K562 (cell line): ENCODE measurements at regions not wholly inside any gene's neighbourhood (a gene's known extent, or its start where the extent isn't known, plus 50 kb on each side); places are given as distances from the start of the nearest gene placed in this dataset.

Experiments
- ATAC-seq: fragments of 200-7000 bp; cut with Tn5 transposase; 3 replicates; pipeline ENCODE4 v1.9.1; 2020; ENCODE audit warnings: moderate library complexity
- BruUV-seq: library from RNA; stranded (reverse); fragments of 400-500 nt; replicated peaks from 2 replicates; lab custom pipeline; 2021; lab: Mats Ljungman, UMichigan
- CTCF ChIA-PET: fragments of 300-600 bp; formaldehyde crosslinking; extraction: SDS; loops from one replicate; lab custom pipeline; 2021; ENCODE audit warnings: low intra/inter-chr PET ratio; lab: Yijun Ruan, JAX
- POLR2A ChIA-PET: fragments of 300-600, 350-650 bp; sonication (Branson Sonifier 250); formaldehyde crosslinking; extraction: SDS; loops from one replicate; lab custom pipeline; 2021; ENCODE audit warnings: antibody characterized with exemption, inconsistent platforms; lab: Yijun Ruan, JAX
- DNase-seq, 4 experiments: peaks; one replicate each; pipeline versions ENCODE4 v3.0.0 to v3.0.0-alpha.2; 2011 to 2018; ENCODE audit warnings: low spot score in 3 of 4, mixed read lengths in 3 of 4; ENCODE audit errors: extremely low read depth in 1 of 4
- FAIRE-seq: peaks from 2 replicates; lab custom pipeline; 2011; peaks lifted over from hg19 to GRCh38; lab: Jason Lieb, UNC
- H2AFZ ChIP-seq: 2 replicates; pipeline ENCODE4 v1.6.0; 2011; ENCODE audit warnings: low read depth, low read length, control low read depth, inconsistent platforms
- H3K27ac ChIP-seq: fragments of 200-600 bp; 3 replicates; pipeline ENCODE4 v1.8.0; 2011; ENCODE audit warnings: low read depth, mild to moderate bottlenecking, control low read depth, inconsistent platforms, low read length, moderate library complexity, mixed read lengths; ENCODE audit errors: extremely low read depth
- H3K27me3 ChIP-seq, 2 experiments: fragments of 300-600 bp in 1 of 2; 2 replicates in 1 of 2; 3 replicates in 1 of 2; pipeline versions ENCODE4 v1.6.0 to v1.8.0; 2011; ENCODE audit warnings: inconsistent platforms in 2 of 2, low read length in 2 of 2, mild to moderate bottlenecking in 1 of 2, mixed read lengths in 1 of 2, moderate library complexity in 1 of 2; ENCODE audit not compliant: control insufficient read depth in 2 of 2, insufficient read depth in 2 of 2
- H3K36me3 ChIP-seq: fragments of 300-600 bp; 3 replicates; pipeline ENCODE4 v1.8.0; 2011; ENCODE audit warnings: mild to moderate bottlenecking, low read length, inconsistent platforms; ENCODE audit not compliant: control insufficient read depth, insufficient read depth
- H3K4me1 ChIP-seq, 2 experiments: fragments of 200-600 bp in 1 of 2; replicated peaks in 1 of 2; 2 replicates in 1 of 2; 3 replicates in 1 of 2; pipeline versions ENCODE4 v1.5.1 to v1.8.0; 2011; ENCODE audit warnings: inconsistent platforms in 2 of 2, low read length in 2 of 2, mild to moderate bottlenecking in 1 of 2, mixed read lengths in 1 of 2, moderate library complexity in 1 of 2; ENCODE audit not compliant: control insufficient read depth in 2 of 2, insufficient read depth in 2 of 2
- H3K4me2 ChIP-seq: 2 replicates; pipeline ENCODE4 v1.6.1; 2011; ENCODE audit warnings: low read length, control low read depth, inconsistent platforms, mixed read lengths; ENCODE audit not compliant: insufficient read depth
- H3K4me3 ChIP-seq: fragments of 200-600 bp; sonication (generic), shearing (Covaris generic); 2 replicates; pipeline ENCODE4 v1.5.1; 2016; ENCODE audit warnings: control low read depth, inconsistent platforms
- H3K79me2 ChIP-seq: fragments of 200-600 bp; 3 replicates; pipeline ENCODE4 v1.8.0; 2011; ENCODE audit warnings: low read length, inconsistent platforms; ENCODE audit not compliant: control insufficient read depth, insufficient read depth
- H3K9ac ChIP-seq, 2 experiments: 2 replicates each; pipeline versions ENCODE4 v1.6.0 to v1.6.1; 2011; ENCODE audit warnings: low read depth in 2 of 2, low read length in 2 of 2, control low read depth in 1 of 2, inconsistent platforms in 1 of 2, mild to moderate bottlenecking in 1 of 2, mixed read lengths in 1 of 2; ENCODE audit not compliant: insufficient read depth in 1 of 2
- H3K9me1 ChIP-seq: one replicate; pipeline ENCODE4 v1.6.0; 2011; ENCODE audit warnings: inconsistent platforms, mild to moderate bottlenecking, low read length, moderate library complexity; ENCODE audit not compliant: control insufficient read depth, insufficient read depth
- H3K9me3 ChIP-seq: replicated peaks from 2 replicates; pipeline ENCODE4 v1.5.1; 2011; ENCODE audit warnings: low read depth, low read length, inconsistent platforms; ENCODE audit not compliant: control insufficient read depth, insufficient read depth
- H4K20me1 ChIP-seq: replicated peaks from 2 replicates; pipeline ENCODE4 v1.6.1; 2011; ENCODE audit warnings: low read length, inconsistent platforms, mixed read lengths; ENCODE audit not compliant: control insufficient read depth, insufficient read depth
- CREB3 ChIP-seq: fragments of 450-650 bp; conservative IDR thresholded peaks from 2 replicates; pipeline ENCODE4 v1.6.1; 2016; ENCODE audit warnings: missing genetic modification characterization, low read depth, mild to moderate bottlenecking, missing compliant biosample characterization, moderate library complexity
- E2F8 ChIP-seq: fragments of 450-650 bp; IDR thresholded peaks from 2 replicates; pipeline ENCODE4 v1.7.1; 2018; ENCODE audit warnings: mild to moderate bottlenecking, low read depth; ENCODE audit not compliant: partially characterized antibody
- GABPB2 ChIP-seq: fragments of 250-450 bp; sonication (Bioruptor Pico); conservative IDR thresholded peaks from 2 replicates; pipeline ENCODE4 v1.5.1; 2021; ENCODE audit warnings: mild to moderate bottlenecking
- HLTF ChIP-seq: fragments of 450-650 bp; IDR thresholded peaks from 2 replicates; pipeline ENCODE4 v1.6.1; 2016
- MED1 ChIP-seq: sonication (generic); formaldehyde crosslinking; IDR thresholded peaks from 2 replicates; pipeline ENCODE4 v1.8.1; 2023; ENCODE audit warnings: missing genetic modification reagents, borderline replicate concordance
- MYNN ChIP-seq, 2 experiments: sonication (generic); formaldehyde crosslinking in 1 of 2; IDR thresholded peaks; 2 replicates each; pipeline versions ENCODE4 v1.5.0 to v1.6.1; 2016 to 2020; ENCODE audit warnings: antibody characterized with exemption in 1 of 2, missing genetic modification reagents in 1 of 2
- PKNOX1 ChIP-seq: fragments of 450-650 bp; IDR thresholded peaks from 2 replicates; pipeline ENCODE4 v1.6.1; 2016
- TCF3 ChIP-seq: sonication (generic); formaldehyde crosslinking; IDR thresholded peaks from 2 replicates; pipeline ENCODE4 v1.4.0; 2020; ENCODE audit warnings: mild to moderate bottlenecking, missing genetic modification reagents
- TCF7 ChIP-seq: sonication (generic); IDR thresholded peaks from 2 replicates; pipeline ENCODE4 v1.6.1; 2016; ENCODE audit warnings: antibody characterized with exemption, borderline replicate concordance
- ZNF165 ChIP-seq: fragments of 250-450 bp; sonication (Bioruptor Pico); IDR thresholded peaks from 2 replicates; pipeline ENCODE4 v1.4.0; 2020; ENCODE audit warnings: borderline replicate concordance
- ZNF77 ChIP-seq: fragments of 250-450 bp; sonication (Bioruptor Pico); IDR thresholded peaks from 2 replicates; pipeline ENCODE4 v1.5.0; 2020
- ZNF778 ChIP-seq: fragments of 450-650 bp; formaldehyde crosslinking; IDR thresholded peaks from 2 replicates; pipeline ENCODE4 v1.4.0; 2020; ENCODE audit warnings: mild to moderate bottlenecking, moderate library complexity
- WGBS: fragments of 100-300 bp; shearing (Covaris generic); methylation state at CpG from one replicate; pipeline ENCODE4 v1.1.6; 2016; ENCODE audit warnings: low coverage, mixed read lengths; ENCODE audit not compliant: insufficient coverage; ENCODE audit errors: missing lambda C conversion rate; 5-methylcytosine and 5-hydroxymethylcytosine counted together
- in situ Hi-C: fragments of 300-500 bp; cut with MboI; formaldehyde crosslinking; loops from 4 replicates; pipeline ENCODE4 v1.15.0; 2018; ENCODE audit warnings: inconsistent platforms, mixed read lengths
- intact Hi-C: fragments of 100-400 bp; cut with micrococcal nuclease; formaldehyde crosslinking; loops from 2 replicates; pipeline ENCODE4 v1.14.2; 2022
- TF ChIP-seq, protein P1 (sequence below): sonication (generic); formaldehyde crosslinking; IDR thresholded peaks from 2 replicates; pipeline ENCODE4 v1.8.1; 2023; ENCODE audit warnings: mild to moderate bottlenecking, missing genetic modification reagents
- TF ChIP-seq, protein P2 (sequence below), 2 experiments: IDR thresholded peaks; 2 replicates each; pipeline ENCODE4 v1.6.1; 2011; ENCODE audit warnings: borderline replicate concordance in 1 of 2, control low read depth in 1 of 2, low read depth in 1 of 2, low read length in 1 of 2, mild to moderate bottlenecking in 1 of 2, mixed read lengths in 1 of 2, moderate library complexity in 1 of 2; ENCODE audit not compliant: insufficient read depth in 1 of 2, insufficient read length in 1 of 2, poor library complexity in 1 of 2, severe bottlenecking in 1 of 2; ENCODE audit errors: extremely low read depth in 1 of 2

DNA sequence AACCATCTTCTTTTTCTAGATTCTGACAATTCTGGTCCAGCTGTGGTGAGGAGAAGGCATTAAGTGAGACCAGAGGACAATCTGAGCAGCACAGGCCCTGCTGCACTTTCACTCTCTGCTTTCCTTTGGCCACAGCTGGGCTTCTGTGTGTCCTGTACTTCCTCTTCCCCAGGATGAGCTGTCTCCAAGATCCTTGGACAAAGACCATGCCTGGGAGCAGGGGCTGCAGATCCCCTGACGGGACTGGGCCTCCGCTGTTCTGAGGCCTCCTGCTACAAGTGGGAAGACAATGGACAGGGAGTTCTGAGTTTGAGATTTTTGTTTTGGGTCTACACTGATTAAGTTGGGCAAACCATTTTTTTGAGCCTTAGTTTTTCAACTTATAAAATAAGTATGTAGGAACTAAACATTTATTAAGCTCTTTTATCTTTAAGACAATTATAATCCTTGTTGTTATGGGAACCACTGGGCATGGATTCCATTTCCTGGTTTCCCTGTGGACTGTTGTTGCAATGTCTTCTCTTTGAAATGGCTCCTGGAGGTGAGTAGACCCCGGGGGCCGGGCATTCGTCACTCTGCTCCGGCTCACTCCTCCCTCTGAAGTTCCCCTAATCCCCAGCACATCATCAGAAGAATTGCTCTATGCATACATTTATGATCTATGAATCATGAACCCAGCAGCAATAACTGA lies 266.6 kb downstream of the ACTR3 start:
- Histone ChIP-seq H3K36me3 (no peaks in the 10 kb centered on the region), H3K9ac (no peak overlapping the region), H3K27ac (no peak overlapping the region), H3K79me2 (no peaks in the 10 kb centered on the region), H3K4me1 (no peaks in the 10 kb centered on the region; a peak in 2 of 5 replicates), H3K9me1 (no peaks in the 10 kb centered on the region), H4K20me1 (no peaks in the 10 kb centered on the region), H2AFZ (no peak overlapping the region), H3K4me3 (no peak overlapping the region), H3K27me3 (no peaks in the 10 kb centered on the region), H3K9me3 (no peaks in the 10 kb centered on the region)
- POLR2A ChIA-PET = no interaction called here
- CTCF ChIA-PET = no interaction called here
- WGBS = 11% methylated on average over 6 of the region's 6 CpGs
- no TSS peak for BruUV-seq
- DNase-seq (no peak), FAIRE-seq (no peak)
- intact Hi-C loops (no loop called here), in situ Hi-C loops (no loop called here)
- TF ChIP-seq, protein P1, sequence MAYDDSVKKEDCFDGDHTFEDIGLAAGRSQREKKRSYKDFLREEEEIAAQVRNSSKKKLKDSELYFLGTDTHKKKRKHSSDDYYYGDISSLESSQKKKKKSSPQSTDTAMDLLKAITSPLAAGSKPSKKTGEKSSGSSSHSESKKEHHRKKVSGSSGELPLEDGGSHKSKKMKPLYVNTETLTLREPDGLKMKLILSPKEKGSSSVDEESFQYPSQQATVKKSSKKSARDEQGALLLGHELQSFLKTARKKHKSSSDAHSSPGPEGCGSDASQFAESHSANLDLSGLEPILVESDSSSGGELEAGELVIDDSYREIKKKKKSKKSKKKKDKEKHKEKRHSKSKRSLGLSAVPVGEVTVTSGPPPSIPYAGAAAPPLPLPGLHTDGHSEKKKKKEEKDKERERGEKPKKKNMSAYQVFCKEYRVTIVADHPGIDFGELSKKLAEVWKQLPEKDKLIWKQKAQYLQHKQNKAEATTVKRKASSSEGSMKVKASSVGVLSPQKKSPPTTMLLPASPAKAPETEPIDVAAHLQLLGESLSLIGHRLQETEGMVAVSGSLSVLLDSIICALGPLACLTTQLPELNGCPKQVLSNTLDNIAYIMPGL (CRISPR knock-in tag) = no peak
- TF ChIP-seq HLTF (no peak), GABPB2 (CRISPR knock-in tag) (no peak), ZNF77 (CRISPR knock-in tag) (no peak), TCF7 (no peak), E2F8 (no peak), CREB3 (tag) (no peak), PKNOX1 (no peak), MED1 (CRISPR knock-in tag) (no peak), TCF3 (CRISPR knock-in tag) (no peak), ZNF778 (CRISPR knock-in tag) (no peak), ZNF165 (CRISPR knock-in tag) (no peak), MYNN (IDR thresholded peaks at IDR 0.05) (no peak), MYNN (CRISPR knock-in tag; IDR thresholded peaks at IDR 0.05) (no peak)
- TF ChIP-seq, protein P2, sequence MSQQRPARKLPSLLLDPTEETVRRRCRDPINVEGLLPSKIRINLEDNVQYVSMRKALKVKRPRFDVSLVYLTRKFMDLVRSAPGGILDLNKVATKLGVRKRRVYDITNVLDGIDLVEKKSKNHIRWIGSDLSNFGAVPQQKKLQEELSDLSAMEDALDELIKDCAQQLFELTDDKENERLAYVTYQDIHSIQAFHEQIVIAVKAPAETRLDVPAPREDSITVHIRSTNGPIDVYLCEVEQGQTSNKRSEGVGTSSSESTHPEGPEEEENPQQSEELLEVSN (IDR thresholded peaks at IDR 0.05; ENCODE audit: borderline replicate concordance in 1 of 2, extremely low read depth in 1 of 2, insufficient read depth in 1 of 2, insufficient read length in 1 of 2, low read depth in 1 of 2, low read length in 1 of 2, poor library complexity in 1 of 2, severe bottlenecking in 1 of 2) = no peak
- TF ChIP-seq, all 486 proteins: peak for 0
- no peak overlapping the region for H3K4me2 ChIP-seq
- ATAC-seq = no peak
